GM18508 (cell line): ENCODE measurements at regions not wholly inside any gene's neighbourhood (a gene's known extent, or its start where the extent isn't known, plus 50 kb on each side); places are given as distances from the start of the nearest gene placed in this dataset.

ENCODE experiments used
- ATAC-seq: cut with Tn5 transposase; IDR thresholded peaks from one replicate; pipeline ENCODE4 v1.9.1; 2021; ENCODE audit warnings: moderate number of reproducible peaks; ENCODE audit not compliant: insufficient read depth, unreplicated experiment

- no peak for ATAC-seq
Observed at GRCh38 chr12:127389923-127390322, 877.0 kb upstream of the TMEM132C start.

- ATAC-seq: no peak
Observed at GRCh38 chr12:127393465-127393864, 873.5 kb upstream of the TMEM132C start.

GRCh38 chr12:127393896-127394295, 873.1 kb upstream of the TMEM132C start:
- ATAC-seq: no peak

GRCh38 chr12:127396734-127397133, 870.2 kb upstream of the TMEM132C start:
- no peak for ATAC-seq

- no peak for ATAC-seq
Observed at GRCh38 chr12:127398016-127398710, 868.8 kb upstream of the TMEM132C start.

- ATAC-seq: no peak
Observed at GRCh38 chr12:127399451-127399850, 867.5 kb upstream of the TMEM132C start.

- ATAC-seq: no peak
Observed at GRCh38 chr12:127400221-127400620, 866.7 kb upstream of the TMEM132C start.

GRCh38 chr12:127401005-127401404, 866.0 kb upstream of the TMEM132C start:
- no peak for ATAC-seq

- ATAC-seq: no peak
Observed at GRCh38 chr12:127401536-127401935, 865.4 kb upstream of the TMEM132C start.

- ATAC-seq: no peak
Observed at GRCh38 chr12:127411166-127411915, 855.6 kb upstream of the TMEM132C start.

- ATAC-seq: no peak
Observed at GRCh38 chr12:127411981-127412380, 855.0 kb upstream of the TMEM132C start.

- ATAC-seq: no peak
Observed at GRCh38 chr12:127412866-127413265, 854.1 kb upstream of the TMEM132C start.

GRCh38 chr12:127414186-127414585, 852.8 kb upstream of the TMEM132C start:
- no peak for ATAC-seq

GRCh38 chr12:127414636-127415035, 852.3 kb upstream of the TMEM132C start:
- no peak for ATAC-seq

GRCh38 chr12:127416796-127417195, 850.2 kb upstream of the TMEM132C start:
- no peak for ATAC-seq

- ATAC-seq: no peak
Observed at GRCh38 chr12:127419111-127419510, 847.9 kb upstream of the TMEM132C start.

- ATAC-seq: no peak
Observed at GRCh38 chr12:127421614-127422013, 845.4 kb upstream of the TMEM132C start.

GRCh38 chr12:127422935-127423566, 843.9 kb upstream of the TMEM132C start:
- ATAC-seq: no peak

GRCh38 chr12:127425474-127425873, 841.5 kb upstream of the TMEM132C start:
- ATAC-seq: no peak

- ATAC-seq: no peak
Observed at GRCh38 chr12:127428420-127428819, 838.5 kb upstream of the TMEM132C start.

- no peak for ATAC-seq
Observed at GRCh38 chr12:127429551-127430285, 837.3 kb upstream of the TMEM132C start.
